SK-N-SH (cell line): ENCODE measurements at regions not wholly inside any gene's neighbourhood (a gene's known extent, or its start where the extent isn't known, plus 50 kb on each side); places are given as distances from the start of the nearest gene placed in this dataset.

Experiments
- CHD2 ChIP-seq: fragments of 150-350 bp; IDR thresholded peaks from 2 replicates; pipeline ENCODE4 v1.6.1; 2018; ENCODE audit warnings: low read length; ENCODE audit not compliant: partially characterized antibody
- CTCF ChIP-seq: fragments of 200-600 bp; sonication (generic); IDR thresholded peaks from 2 replicates; pipeline ENCODE4 v1.6.1; 2017; ENCODE audit warnings: antibody characterized with exemption, mild to moderate bottlenecking, moderate library complexity
- POLR2AphosphoS5 ChIP-seq: IDR thresholded peaks from 2 replicates; pipeline ENCODE4 v1.6.1; 2012; ENCODE audit warnings: low read depth, low read length
- RAD21 ChIP-seq: IDR thresholded peaks from 2 replicates; pipeline ENCODE4 v1.6.1; 2012; ENCODE audit warnings: mild to moderate bottlenecking, low read length
- RCOR1 ChIP-seq: fragments of 150-350 bp; IDR thresholded peaks from 2 replicates; pipeline ENCODE4 v1.6.1; 2017; ENCODE audit warnings: antibody characterized with exemption, low read length
- TAF1 ChIP-seq: IDR thresholded peaks from 2 replicates; pipeline ENCODE4 v1.6.1; 2012; ENCODE audit warnings: low read depth, mild to moderate bottlenecking, low read length, moderate library complexity, borderline replicate concordance

GRCh38 chr6:134402372-134402984 is 84.6 kb upstream of the SGK1 start:
- no peak for TF ChIP-seq TAF1
- TF ChIP-seq RAD21, result no peak
- TF ChIP-seq RCOR1, result no peak
- no peak for TF ChIP-seq CHD2
- TF ChIP-seq CTCF, result no peak
- TF ChIP-seq POLR2AphosphoS5, result no peak
